Thymus (tissue), 11 donors: ENCODE measurements at regions not wholly inside any gene's neighbourhood (a gene's known extent, or its start where the extent isn't known, plus 50 kb on each side); places are given as distances from the start of the nearest gene placed in this dataset.

Experiments used
- DNase-seq, 9 donors: peaks; one replicate each; pipeline ENCODE4 v3.0.0-alpha.2; 2013; ENCODE audit warnings: low spot score in 9 of 9, low read depth in 6 of 9, missing footprints in 1 of 9
- H3K27ac ChIP-seq, 2 donors: one replicate each; pipeline ENCODE4 v1.5.1; 2013; ENCODE audit warnings: control low read depth in 1 of 2, low read depth in 1 of 2, low read length in 1 of 2, mild to moderate bottlenecking in 1 of 2, moderate library complexity in 1 of 2
- H3K27me3 ChIP-seq, 2 donors: one replicate each; pipeline ENCODE4 v1.5.1; 2013; ENCODE audit warnings: low read length in 1 of 2; ENCODE audit not compliant: control insufficient read depth in 2 of 2, insufficient read depth in 1 of 2
- H3K36me3 ChIP-seq, 2 donors: one replicate each; pipeline ENCODE4 v1.5.1; 2013; ENCODE audit warnings: low read length in 1 of 2, mild to moderate bottlenecking in 1 of 2, moderate library complexity in 1 of 2; ENCODE audit not compliant: control insufficient read depth in 2 of 2, insufficient read depth in 2 of 2
- H3K4me1 ChIP-seq, 2 donors: one replicate each; pipeline ENCODE4 v1.5.1; 2013; ENCODE audit warnings: low read length in 2 of 2; ENCODE audit not compliant: control insufficient read depth in 2 of 2, insufficient read depth in 2 of 2
- H3K4me3 ChIP-seq, 2 donors: one replicate each; pipeline ENCODE4 v1.5.1; 2013; ENCODE audit warnings: low read length in 2 of 2, control low read depth in 1 of 2, mild to moderate bottlenecking in 1 of 2
- H3K9me3 ChIP-seq, 2 donors: one replicate each; pipeline ENCODE4 v1.5.1; 2013; ENCODE audit warnings: low read length in 1 of 2, mild to moderate bottlenecking in 1 of 2; ENCODE audit not compliant: control insufficient read depth in 2 of 2, insufficient read depth in 1 of 2
- WGBS: extraction: QIAGEN DNeasy Blood & Tissue Kit; methylation state at CpG from one replicate; pipeline ENCODE4 v1.1.7; 2013; 5-methylcytosine and 5-hydroxymethylcytosine counted together
- donor health status: healthy.

- Histone ChIP-seq H3K4me1 (no peaks in the 10 kb centered on the region), H3K36me3 (no peaks in the 10 kb centered on the region), H3K27ac (no peak overlapping the region), H3K27me3 (peaks cover 0 to 2% of the 10 kb centered on the region in 2 donors), H3K4me3 (no peak overlapping the region), H3K9me3 (no peaks in the 10 kb centered on the region)
- WGBS: 88% methylated on average over 12 of the region's 12 CpGs
- no peak for DNase-seq
These were observed 1398.1 kb downstream of the BRD1 start for GRCh38 chr22:48429446-48430020.

GRCh38 chr22:48428631-48429371 lies 1398.9 kb downstream of the BRD1 start:
- Histone ChIP-seq H3K4me3 (no peak overlapping the region), H3K27ac (no peak overlapping the region), H3K27me3 (peaks cover 0 to 2% of the 10 kb centered on the region in 2 donors), H3K36me3 (no peaks in the 10 kb centered on the region), H3K9me3 (no peaks in the 10 kb centered on the region), H3K4me1 (no peaks in the 10 kb centered on the region)
- WGBS: 78% methylated on average over 18 of the region's 18 CpGs
- DNase-seq: no peak

- no peaks in the 10 kb centered on the region for H3K9me3 ChIP-seq
- H3K36me3 ChIP-seq: no peaks in the 10 kb centered on the region
- 91% methylated on average over 15 of the region's 15 CpGs for WGBS
- H3K27me3 ChIP-seq: peaks cover 0 to 2% of the 10 kb centered on the region in 2 donors
- H3K4me1 ChIP-seq: no peaks in the 10 kb centered on the region
- no peak for DNase-seq
- H3K4me3 ChIP-seq: no peak overlapping the region
- H3K27ac ChIP-seq: no peak overlapping the region
These were observed 1399.9 kb downstream of the BRD1 start for GRCh38 chr22:48427731-48428211.

- no peaks in the 10 kb centered on the region for H3K9me3 ChIP-seq
- WGBS: 85% methylated on average over 18 of the region's 18 CpGs
- H3K4me1 ChIP-seq: no peaks in the 10 kb centered on the region
- H3K4me3 ChIP-seq: no peak overlapping the region
- no peaks in the 10 kb centered on the region for H3K36me3 ChIP-seq
- H3K27ac ChIP-seq: no peak overlapping the region
- no peak for DNase-seq
- H3K27me3 ChIP-seq: peaks cover 0 to 2% of the 10 kb centered on the region in 2 donors
These were observed 1401.0 kb downstream of the BRD1 start for GRCh38 chr22:48426466-48427380.

- 96% methylated on average over 12 of the region's 12 CpGs for WGBS
- Histone ChIP-seq H3K4me1 (no peaks in the 10 kb centered on the region), H3K4me3 (no peak overlapping the region), H3K27me3 (peaks cover 0 to 2% of the 10 kb centered on the region in 2 donors), H3K9me3 (no peaks in the 10 kb centered on the region), H3K27ac (no peak overlapping the region), H3K36me3 (no peaks in the 10 kb centered on the region)
- no peak for DNase-seq
These were observed 1402.0 kb downstream of the BRD1 start for GRCh38 chr22:48425641-48426040.

- no peaks in the 10 kb centered on the region for H3K4me1 ChIP-seq
- no peaks in the 10 kb centered on the region for H3K36me3 ChIP-seq
- peaks cover 0 to 2% of the 10 kb centered on the region in 2 donors for H3K27me3 ChIP-seq
- no peak overlapping the region for H3K27ac ChIP-seq
- no peaks in the 10 kb centered on the region for H3K9me3 ChIP-seq
- WGBS: 95% methylated on average over 15 of the region's 15 CpGs
- DNase-seq: no peak
- H3K4me3 ChIP-seq: no peak overlapping the region
These were observed 1402.6 kb downstream of the BRD1 start for GRCh38 chr22:48425091-48425506.

- 78% methylated on average over 5 of the region's 5 CpGs for WGBS
- no peak overlapping the region for H3K4me3 ChIP-seq
- no peaks in the 10 kb centered on the region for H3K9me3 ChIP-seq
- no peaks in the 10 kb centered on the region for H3K4me1 ChIP-seq
- no peaks in the 10 kb centered on the region for H3K36me3 ChIP-seq
- H3K27me3 ChIP-seq: peaks cover 0 to under 1% of the 10 kb centered on the region in 2 donors
- H3K27ac ChIP-seq: no peak overlapping the region
- no peak for DNase-seq
These were observed 1403.0 kb downstream of the BRD1 start for GRCh38 chr22:48424661-48425060.

GRCh38 chr22:48424201-48424627 lies 1403.5 kb downstream of the BRD1 start:
- Histone ChIP-seq H3K4me3 (no peak overlapping the region), H3K4me1 (no peaks in the 10 kb centered on the region), H3K9me3 (no peaks in the 10 kb centered on the region), H3K36me3 (no peaks in the 10 kb centered on the region), H3K27ac (no peak overlapping the region), H3K27me3 (no peaks in the 10 kb centered on the region)
- WGBS: 94% methylated on average over 18 of the region's 18 CpGs
- no peak for DNase-seq

- no peak for DNase-seq
- H3K4me1 ChIP-seq: no peaks in the 10 kb centered on the region
- H3K27me3 ChIP-seq: no peaks in the 10 kb centered on the region
- H3K27ac ChIP-seq: no peak overlapping the region
- 86% methylated on average over 8 of the region's 8 CpGs for WGBS
- no peak overlapping the region for H3K4me3 ChIP-seq
- no peaks in the 10 kb centered on the region for H3K36me3 ChIP-seq
- no peaks in the 10 kb centered on the region for H3K9me3 ChIP-seq
These were observed 1404.2 kb downstream of the BRD1 start for GRCh38 chr22:48423481-48423911.
